SK-N-SH treated with all-trans-retinoic acid at 6 μM for 48 hours (cell line): ENCODE measurements at regions not wholly inside any gene's neighbourhood (a gene's known extent, or its start where the extent isn't known, plus 50 kb on each side); places are given as distances from the start of the nearest gene placed in this dataset.

Experiments
- PPARA ChIP-seq: fragments of 250-450 bp; sonication (Bioruptor Pico); IDR thresholded peaks from 2 replicates; pipeline ENCODE4 v1.5.0; 2020; ENCODE audit warnings: mild to moderate bottlenecking, borderline replicate concordance
- RARB ChIP-seq: fragments of 250-450 bp; sonication (Bioruptor Pico); IDR thresholded peaks from 2 replicates; pipeline ENCODE4 v1.8.0; 2021; ENCODE audit warnings: mild to moderate bottlenecking, moderate library complexity
- TOX ChIP-seq: fragments of 250-450 bp; sonication (Bioruptor Pico); IDR thresholded peaks from 2 replicates; pipeline ENCODE4 v1.8.0; 2021; ENCODE audit warnings: mild to moderate bottlenecking, moderate library complexity, borderline replicate concordance
- ZFP3 ChIP-seq: fragments of 250-450 bp; sonication (Bioruptor Pico); IDR thresholded peaks from 2 replicates; pipeline ENCODE4 v1.5.0; 2020; ENCODE audit warnings: mild to moderate bottlenecking, moderate library complexity
- ZFP30 ChIP-seq: fragments of 450-650 bp; formaldehyde crosslinking; IDR thresholded peaks from 2 replicates; pipeline ENCODE4 v1.5.0; 2022; ENCODE audit warnings: mild to moderate bottlenecking, moderate library complexity
- ZNF565 ChIP-seq: fragments of 450-650 bp; formaldehyde crosslinking; conservative IDR thresholded peaks from 2 replicates; pipeline ENCODE4 v1.5.0; 2020; ENCODE audit warnings: low read depth, mild to moderate bottlenecking, moderate library complexity
- ZNF70 ChIP-seq: fragments of 450-650 bp; formaldehyde crosslinking; IDR thresholded peaks from 2 replicates; pipeline ENCODE4 v1.5.0; 2020; ENCODE audit warnings: mild to moderate bottlenecking, moderate library complexity
- ZNF8 ChIP-seq: fragments of 450-650 bp; formaldehyde crosslinking; IDR thresholded peaks from 2 replicates; pipeline ENCODE4 v1.5.0; 2020; ENCODE audit warnings: mild to moderate bottlenecking, moderate library complexity
- TF ChIP-seq, protein P1 (sequence below): fragments of 250-450 bp; sonication (Bioruptor Pico); IDR thresholded peaks from 2 replicates; pipeline ENCODE4 v1.8.0; 2020; ENCODE audit warnings: mild to moderate bottlenecking, moderate library complexity, borderline replicate concordance
- TF ChIP-seq, protein P2 (sequence below): fragments of 250-450 bp; sonication (Bioruptor Pico); IDR thresholded peaks from 2 replicates; pipeline ENCODE4 v1.5.1; 2020; ENCODE audit warnings: low read depth, mild to moderate bottlenecking, moderate library complexity

DNA sequence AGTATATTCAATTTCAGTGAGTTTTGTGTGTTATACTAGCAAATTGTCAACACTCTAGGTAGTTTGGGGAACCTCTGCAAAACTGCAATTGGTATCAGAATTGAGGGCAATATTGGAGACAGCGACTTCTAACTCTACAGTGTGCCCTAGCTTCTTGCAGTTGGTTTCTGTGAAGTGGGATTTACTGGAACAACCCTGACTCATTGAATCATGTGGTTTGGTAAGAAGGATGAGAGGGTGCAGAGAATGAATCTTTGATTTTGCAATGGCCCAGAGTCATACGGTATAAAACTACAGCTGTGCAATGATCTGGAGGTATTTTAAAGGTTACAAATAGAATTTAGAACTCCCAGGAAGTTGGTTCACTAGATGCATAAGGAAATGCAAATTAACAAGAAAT is 129.1 kb upstream of the PPP1R3A start:
- TF ChIP-seq, protein P1, sequence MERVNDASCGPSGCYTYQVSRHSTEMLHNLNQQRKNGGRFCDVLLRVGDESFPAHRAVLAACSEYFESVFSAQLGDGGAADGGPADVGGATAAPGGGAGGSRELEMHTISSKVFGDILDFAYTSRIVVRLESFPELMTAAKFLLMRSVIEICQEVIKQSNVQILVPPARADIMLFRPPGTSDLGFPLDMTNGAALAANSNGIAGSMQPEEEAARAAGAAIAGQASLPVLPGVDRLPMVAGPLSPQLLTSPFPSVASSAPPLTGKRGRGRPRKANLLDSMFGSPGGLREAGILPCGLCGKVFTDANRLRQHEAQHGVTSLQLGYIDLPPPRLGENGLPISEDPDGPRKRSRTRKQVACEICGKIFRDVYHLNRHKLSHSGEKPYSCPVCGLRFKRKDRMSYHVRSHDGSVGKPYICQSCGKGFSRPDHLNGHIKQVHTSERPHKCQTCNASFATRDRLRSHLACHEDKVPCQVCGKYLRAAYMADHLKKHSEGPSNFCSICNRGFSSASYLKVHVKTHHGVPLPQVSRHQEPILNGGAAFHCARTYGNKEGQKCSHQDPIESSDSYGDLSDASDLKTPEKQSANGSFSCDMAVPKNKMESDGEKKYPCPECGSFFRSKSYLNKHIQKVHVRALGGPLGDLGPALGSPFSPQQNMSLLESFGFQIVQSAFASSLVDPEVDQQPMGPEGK = no peak
- TF ChIP-seq ZFP3 (no peak), ZNF565 (CRISPR knock-in tag) (no peak), TOX (CRISPR knock-in tag) (no peak), ZFP30 (CRISPR knock-in tag) (no peak), RARB (no peak), ZNF70 (no peak), PPARA (CRISPR knock-in tag) (no peak), ZNF8 (no peak)
- TF ChIP-seq, protein P2, sequence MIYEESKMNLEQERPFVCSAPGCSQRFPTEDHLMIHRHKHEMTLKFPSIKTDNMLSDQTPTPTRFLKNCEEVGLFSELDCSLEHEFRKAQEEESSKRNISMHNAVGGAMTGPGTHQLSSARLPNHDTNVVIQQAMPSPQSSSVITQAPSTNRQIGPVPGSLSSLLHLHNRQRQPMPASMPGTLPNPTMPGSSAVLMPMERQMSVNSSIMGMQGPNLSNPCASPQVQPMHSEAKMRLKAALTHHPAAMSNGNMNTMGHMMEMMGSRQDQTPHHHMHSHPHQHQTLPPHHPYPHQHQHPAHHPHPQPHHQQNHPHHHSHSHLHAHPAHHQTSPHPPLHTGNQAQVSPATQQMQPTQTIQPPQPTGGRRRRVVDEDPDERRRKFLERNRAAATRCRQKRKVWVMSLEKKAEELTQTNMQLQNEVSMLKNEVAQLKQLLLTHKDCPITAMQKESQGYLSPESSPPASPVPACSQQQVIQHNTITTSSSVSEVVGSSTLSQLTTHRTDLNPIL (CRISPR knock-in tag) = no peak
